ENCODE measurements at regions not wholly inside any gene's neighbourhood (a gene's known extent, or its start where the extent isn't known, plus 50 kb on each side); places are given as distances from the start of the nearest gene placed in this dataset.

DNA sequence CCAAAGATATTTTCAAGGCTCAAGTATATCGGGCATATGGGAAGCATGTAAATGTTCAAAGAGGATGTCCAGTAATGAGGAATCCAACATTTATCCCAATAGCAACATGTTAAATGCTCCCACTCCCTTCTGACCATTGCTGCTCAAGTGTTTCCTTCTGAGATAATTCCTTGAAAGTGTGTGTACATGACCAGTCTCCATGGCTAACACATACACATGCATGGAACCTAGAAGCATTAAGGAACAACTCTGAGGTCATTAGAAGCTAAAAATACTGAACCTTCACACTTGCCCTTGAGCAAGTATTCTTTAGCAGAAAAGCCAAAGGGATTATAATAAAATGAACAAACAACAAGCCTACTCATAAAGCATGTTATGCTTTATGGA, 433.8 kb upstream of the TCF4 start:
- H4K20me1 ChIP-seq (replicated peaks; ENCODE audit: control insufficient read depth, insufficient read depth, low read length), result no peaks in the 10 kb centered on the region
- intact Hi-C loops (cut with micrococcal nuclease), result no loop called here
- ATAC-seq (no peak), DNase-seq (ENCODE audit: extremely low read depth in 1 of 4, low spot score in 3 of 4) (no peak), FAIRE-seq (no peak)
- H3K79me2 ChIP-seq (ENCODE audit: control insufficient read depth, insufficient read depth, low read length), result no peaks in the 10 kb centered on the region
- ChIA-PET POLR2A (no interaction called here), CTCF (ENCODE audit: low intra/inter-chr PET ratio) (no interaction called here)
- H3K9me1 ChIP-seq (ENCODE audit: control insufficient read depth, insufficient read depth, low read length), result no peaks in the 10 kb centered on the region
- no peak overlapping the region for H3K27ac ChIP-seq (ENCODE audit: extremely low read depth, low read depth, low read length)
- no peak overlapping the region for H2AFZ ChIP-seq (ENCODE audit: low read depth, low read length)
- 20% methylated on average over 1 of the region's 1 CpG for WGBS (ENCODE audit: insufficient coverage, low coverage, missing lambda C conversion rate)
- TF ChIP-seq DDX20 (tag; IDR thresholded peaks at IDR 0.05; ENCODE audit: low read depth) (no peak), ZNF436 (CRISPR knock-in tag; IDR thresholded peaks at IDR 0.05) (no peak), CSDE1 (IDR thresholded peaks at IDR 0.05) (no peak), HCFC1 (IDR thresholded peaks at IDR 0.05; ENCODE audit: low read depth, low read length) (no peak), ZNF165 (CRISPR knock-in tag; IDR thresholded peaks at IDR 0.05; ENCODE audit: borderline replicate concordance) (no peak), TOE1 (IDR thresholded peaks at IDR 0.05; ENCODE audit: borderline replicate concordance) (no peak), TOE1 (CRISPR knock-in tag; IDR thresholded peaks at IDR 0.05; ENCODE audit: borderline replicate concordance, low read depth) (no peak), KDM4B (IDR thresholded peaks at IDR 0.05; ENCODE audit: borderline replicate concordance in 2 of 2, low read depth in 1 of 2) (no peak), FOSL1 (tag; conservative IDR thresholded peaks at IDR 0.05) (no peak), ZNF121 (CRISPR knock-in tag; conservative IDR thresholded peaks at IDR 0.05) (no peak), POLR3G (IDR thresholded peaks at IDR 0.05; ENCODE audit: extremely low read depth, insufficient read length, insufficient replicate concordance) (no peak), GABPB2 (CRISPR knock-in tag; conservative IDR thresholded peaks at IDR 0.05) (no peak)
- TF ChIP-seq, protein P1, sequence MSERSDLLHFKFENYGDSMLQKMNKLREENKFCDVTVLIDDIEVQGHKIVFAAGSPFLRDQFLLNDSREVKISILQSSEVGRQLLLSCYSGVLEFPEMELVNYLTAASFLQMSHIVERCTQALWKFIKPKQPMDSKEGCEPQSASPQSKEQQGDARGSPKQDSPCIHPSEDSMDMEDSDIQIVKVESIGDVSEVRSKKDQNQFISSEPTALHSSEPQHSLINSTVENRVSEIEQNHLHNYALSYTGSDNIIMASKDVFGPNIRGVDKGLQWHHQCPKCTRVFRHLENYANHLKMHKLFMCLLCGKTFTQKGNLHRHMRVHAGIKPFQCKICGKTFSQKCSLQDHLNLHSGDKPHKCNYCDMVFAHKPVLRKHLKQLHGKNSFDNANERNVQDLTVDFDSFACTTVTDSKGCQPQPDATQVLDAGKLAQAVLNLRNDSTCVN (CRISPR knock-in tag; IDR thresholded peaks at IDR 0.05), result no peak
- TF ChIP-seq, protein P2, sequence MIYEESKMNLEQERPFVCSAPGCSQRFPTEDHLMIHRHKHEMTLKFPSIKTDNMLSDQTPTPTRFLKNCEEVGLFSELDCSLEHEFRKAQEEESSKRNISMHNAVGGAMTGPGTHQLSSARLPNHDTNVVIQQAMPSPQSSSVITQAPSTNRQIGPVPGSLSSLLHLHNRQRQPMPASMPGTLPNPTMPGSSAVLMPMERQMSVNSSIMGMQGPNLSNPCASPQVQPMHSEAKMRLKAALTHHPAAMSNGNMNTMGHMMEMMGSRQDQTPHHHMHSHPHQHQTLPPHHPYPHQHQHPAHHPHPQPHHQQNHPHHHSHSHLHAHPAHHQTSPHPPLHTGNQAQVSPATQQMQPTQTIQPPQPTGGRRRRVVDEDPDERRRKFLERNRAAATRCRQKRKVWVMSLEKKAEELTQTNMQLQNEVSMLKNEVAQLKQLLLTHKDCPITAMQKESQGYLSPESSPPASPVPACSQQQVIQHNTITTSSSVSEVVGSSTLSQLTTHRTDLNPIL (CRISPR knock-in tag; IDR thresholded peaks at IDR 0.05), result no peak
- no peaks in the 10 kb centered on the region for H3K9me3 ChIP-seq (replicated peaks; ENCODE audit: control insufficient read depth, insufficient read depth, low read depth, low read length)
- no peaks in the 10 kb centered on the region for H3K4me1 ChIP-seq (replicated peaks in 1 of 2; ENCODE audit: control insufficient read depth in 2 of 2, insufficient read depth in 2 of 2, low read length in 2 of 2)
- in situ Hi-C loops (cut with MboI), result no loop called here
- no TSS peak for BruUV-seq (replicated peaks)
- no peak overlapping the region for H3K4me2 ChIP-seq (ENCODE audit: insufficient read depth, low read length)
- no peak overlapping the region for H3K4me3 ChIP-seq
- H3K36me3 ChIP-seq (ENCODE audit: control insufficient read depth, insufficient read depth, low read length), result no peaks in the 10 kb centered on the region
- no peaks in the 10 kb centered on the region for H3K27me3 ChIP-seq (ENCODE audit: control insufficient read depth in 2 of 2, insufficient read depth in 2 of 2, low read length in 2 of 2)
- no peak overlapping the region for H3K9ac ChIP-seq (ENCODE audit: insufficient read depth in 1 of 2, low read depth in 2 of 2, low read length in 2 of 2)
